Uterus (tissue), 3 donors: ENCODE measurements at regions not wholly inside any gene's neighbourhood (a gene's known extent, or its start where the extent isn't known, plus 50 kb on each side); places are given as distances from the start of the nearest gene placed in this dataset.

Source experiments
- DNase-seq, 2 donors: peaks; one replicate each; pipeline ENCODE4 v3.0.0-alpha.2; 2019 to 2020
- H3K27ac ChIP-seq, 2 donors: fragments of 200-600 bp; sonication (generic); 1 replicate in 1 of 2; 2 replicates in 1 of 2; pipeline ENCODE4 v1.5.1; 2016 to 2018
- H3K27me3 ChIP-seq, 2 donors: fragments of 200-600 bp; sonication (generic); one replicate each; pipeline ENCODE4 v1.5.1; 2018 to 2019; ENCODE audit warnings: control low read depth in 1 of 2
- H3K36me3 ChIP-seq, 2 donors: fragments of 200-600 bp; sonication (generic); one replicate each; pipeline ENCODE4 v1.5.1; 2019; ENCODE audit warnings: control low read depth in 1 of 2
- H3K4me1 ChIP-seq, 2 donors: fragments of 200-600 bp; sonication (generic); one replicate each; pipeline ENCODE4 v1.5.1; 2018 to 2019; ENCODE audit warnings: control low read depth in 1 of 2
- H3K4me3 ChIP-seq, 2 donors: fragments of 200-600 bp; sonication (generic); 1 replicate in 1 of 2; 2 replicates in 1 of 2; pipeline ENCODE4 v1.5.1; 2018 to 2019; ENCODE audit warnings: mild to moderate bottlenecking in 1 of 2
- H3K9me3 ChIP-seq, 2 donors: fragments of 200-600 bp; sonication (generic); one replicate each; pipeline ENCODE4 v1.5.1; 2019; ENCODE audit warnings: control low read depth in 1 of 2
- POLR2A ChIP-seq, 2 donors: fragments of 450-650 bp; IDR thresholded peaks; one replicate each; pipeline ENCODE4 v1.6.1; 2016; ENCODE audit warnings: antibody characterized with exemption in 2 of 2, mild to moderate bottlenecking in 1 of 2, moderate library complexity in 1 of 2
- intact Hi-C: fragments of 100-400 bp; cut with DNase I; formaldehyde crosslinking; loops from one replicate; pipeline ENCODE4 v1.15.1; 2023; ENCODE audit warnings: low total_unique reads
- TF ChIP-seq, protein P1 (sequence below), 4 experiments: fragments of 200-600 bp in 2 of 4; fragments of 450-650 bp in 2 of 4; sonication (generic) in 2 of 4; IDR thresholded peaks; one replicate each; pipeline ENCODE4 v1.5.1; 2016 to 2019; ENCODE audit warnings: antibody characterized with exemption in 4 of 4, mild to moderate bottlenecking in 2 of 4, moderate library complexity in 1 of 4
- donor health status: DM: yes; HTN: yes; CAD: no.

- intact Hi-C loops: no loop called here
- no peak overlapping the region for H3K27ac ChIP-seq
- TF ChIP-seq, protein P1, sequence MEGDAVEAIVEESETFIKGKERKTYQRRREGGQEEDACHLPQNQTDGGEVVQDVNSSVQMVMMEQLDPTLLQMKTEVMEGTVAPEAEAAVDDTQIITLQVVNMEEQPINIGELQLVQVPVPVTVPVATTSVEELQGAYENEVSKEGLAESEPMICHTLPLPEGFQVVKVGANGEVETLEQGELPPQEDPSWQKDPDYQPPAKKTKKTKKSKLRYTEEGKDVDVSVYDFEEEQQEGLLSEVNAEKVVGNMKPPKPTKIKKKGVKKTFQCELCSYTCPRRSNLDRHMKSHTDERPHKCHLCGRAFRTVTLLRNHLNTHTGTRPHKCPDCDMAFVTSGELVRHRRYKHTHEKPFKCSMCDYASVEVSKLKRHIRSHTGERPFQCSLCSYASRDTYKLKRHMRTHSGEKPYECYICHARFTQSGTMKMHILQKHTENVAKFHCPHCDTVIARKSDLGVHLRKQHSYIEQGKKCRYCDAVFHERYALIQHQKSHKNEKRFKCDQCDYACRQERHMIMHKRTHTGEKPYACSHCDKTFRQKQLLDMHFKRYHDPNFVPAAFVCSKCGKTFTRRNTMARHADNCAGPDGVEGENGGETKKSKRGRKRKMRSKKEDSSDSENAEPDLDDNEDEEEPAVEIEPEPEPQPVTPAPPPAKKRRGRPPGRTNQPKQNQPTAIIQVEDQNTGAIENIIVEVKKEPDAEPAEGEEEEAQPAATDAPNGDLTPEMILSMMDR (IDR thresholded peaks at IDR 0.05): no peak
- no peak for TF ChIP-seq POLR2A (IDR thresholded peaks at IDR 0.05)
These were observed 150.3 kb upstream of the E2F8 start for GRCh38 chr11:19391026-19391425.

DNA sequence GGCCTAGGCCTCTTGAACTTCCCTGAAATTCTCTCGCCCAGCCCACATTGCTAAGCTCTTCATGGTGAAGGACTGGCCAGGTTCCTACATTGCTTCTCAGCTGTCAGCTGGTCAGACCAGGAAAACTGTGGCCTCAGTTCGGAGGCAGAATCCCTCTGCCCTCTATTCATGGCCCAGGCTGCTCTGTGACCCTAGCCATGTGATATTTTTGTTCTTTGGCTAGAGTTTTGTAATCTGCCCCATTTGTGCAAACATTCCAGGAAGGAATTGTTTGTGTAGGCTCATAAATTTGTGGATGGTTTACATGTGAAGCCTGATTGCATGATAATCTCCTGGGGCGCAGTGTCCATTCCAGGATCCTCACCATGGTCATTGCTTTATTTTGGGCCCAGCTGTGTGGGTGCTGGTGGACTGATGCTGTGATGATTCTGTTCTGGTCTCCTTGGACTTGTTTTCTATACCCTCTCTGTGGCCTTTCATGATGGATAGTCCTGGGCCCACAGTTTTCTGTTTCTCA, 149.1 kb upstream of the E2F8 start:
- Histone ChIP-seq H3K36me3 (no peaks in the 10 kb centered on the region), H3K27ac (no peak overlapping the region)
- no peak for DNase-seq

More at GRCh38 chr11:19391026-19391425, 150.3 kb upstream of the E2F8 start:
- Histone ChIP-seq H3K27me3 (no peaks in the 10 kb centered on the region), H3K4me1 (no peaks in the 10 kb centered on the region), H3K9me3 (no peaks in the 10 kb centered on the region), H3K36me3 (no peaks in the 10 kb centered on the region), H3K4me3 (no peak overlapping the region)
- no peak for DNase-seq

DNA sequence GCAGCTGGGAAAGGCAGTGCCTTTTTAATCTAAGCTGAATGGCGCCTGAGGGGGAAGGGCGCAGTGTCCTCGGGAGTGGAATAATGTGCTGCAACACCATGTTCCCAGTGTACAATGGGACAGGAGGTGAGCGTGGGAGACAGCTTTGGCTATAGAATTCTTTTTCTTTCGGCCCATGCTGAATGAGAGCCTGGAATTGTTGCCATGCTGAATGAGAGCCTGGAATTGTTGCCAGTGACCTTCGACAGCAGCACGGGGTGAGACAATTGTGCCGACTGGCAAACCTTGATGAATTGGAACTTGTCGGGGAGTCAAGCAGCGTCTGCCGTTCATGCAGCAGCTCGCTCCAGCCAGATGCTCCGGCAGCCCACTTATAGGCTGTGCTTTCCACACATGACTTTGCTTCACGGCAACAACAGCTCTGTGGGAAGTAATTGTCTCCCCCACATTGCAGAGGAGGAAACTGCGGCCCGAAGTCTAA, 141.4 kb upstream of the E2F8 start:
- H3K4me3 ChIP-seq: no peak overlapping the region
- no peak overlapping the region for H3K27ac ChIP-seq
- H3K27me3 ChIP-seq: no peaks in the 10 kb centered on the region
- no peak for DNase-seq
- no peaks in the 10 kb centered on the region for H3K36me3 ChIP-seq
- H3K9me3 ChIP-seq: no peaks in the 10 kb centered on the region
- no peaks in the 10 kb centered on the region for H3K4me1 ChIP-seq
- TF ChIP-seq, protein P1 (IDR thresholded peaks at IDR 0.05): no peak
- TF ChIP-seq POLR2A (IDR thresholded peaks at IDR 0.05): no peak
- intact Hi-C loops: no loop called here

More for the DNA sequence above, 149.1 kb upstream of the E2F8 start:
- Histone ChIP-seq H3K4me1 (no peaks in the 10 kb centered on the region), H3K27me3 (no peaks in the 10 kb centered on the region), H3K9me3 (no peaks in the 10 kb centered on the region), H3K4me3 (no peak overlapping the region)
- intact Hi-C loops: no loop called here
- TF ChIP-seq, protein P1 (IDR thresholded peaks at IDR 0.05): no peak
- no peak for TF ChIP-seq POLR2A (IDR thresholded peaks at IDR 0.05)

- no peaks in the 10 kb centered on the region for H3K9me3 ChIP-seq
- no peak overlapping the region for H3K4me3 ChIP-seq
- H3K27me3 ChIP-seq: no peaks in the 10 kb centered on the region
- DNase-seq: no peak
- no peaks in the 10 kb centered on the region for H3K36me3 ChIP-seq
- TF ChIP-seq, protein P1 (IDR thresholded peaks at IDR 0.05): no peak
- no peak for TF ChIP-seq POLR2A (IDR thresholded peaks at IDR 0.05)
- no peaks in the 10 kb centered on the region for H3K4me1 ChIP-seq
- intact Hi-C loops: no loop called here
- no peak overlapping the region for H3K27ac ChIP-seq
These were observed 139.6 kb upstream of the E2F8 start for GRCh38 chr11:19380375-19380774.

- Histone ChIP-seq H3K4me3 (no peak overlapping the region), H3K27me3 (no peaks in the 10 kb centered on the region), H3K9me3 (no peaks in the 10 kb centered on the region), H3K27ac (no peak overlapping the region), H3K4me1 (no peaks in the 10 kb centered on the region), H3K36me3 (no peaks in the 10 kb centered on the region)
- intact Hi-C loops: no loop called here
- no peak for DNase-seq
- TF ChIP-seq POLR2A (IDR thresholded peaks at IDR 0.05): no peak
- TF ChIP-seq, protein P1 (IDR thresholded peaks at IDR 0.05): no peak
These were observed 138.7 kb upstream of the E2F8 start for GRCh38 chr11:19379465-19379864.
